ENCODE measurements at regions not wholly inside any gene's neighbourhood (a gene's known extent, or its start where the extent isn't known, plus 50 kb on each side); places are given as distances from the start of the nearest gene placed in this dataset.
"Not testable (repeated sequence)": the region's sequence is repeated elsewhere in the genome, so short reads cannot be mapped to it uniquely, and the experiment has no call there.

- not testable (repeated sequence) for DNase-seq
Observed at GRCh38 chr1:102659876-102660483, 448.3 kb downstream of the COL11A1 start.

DNA sequence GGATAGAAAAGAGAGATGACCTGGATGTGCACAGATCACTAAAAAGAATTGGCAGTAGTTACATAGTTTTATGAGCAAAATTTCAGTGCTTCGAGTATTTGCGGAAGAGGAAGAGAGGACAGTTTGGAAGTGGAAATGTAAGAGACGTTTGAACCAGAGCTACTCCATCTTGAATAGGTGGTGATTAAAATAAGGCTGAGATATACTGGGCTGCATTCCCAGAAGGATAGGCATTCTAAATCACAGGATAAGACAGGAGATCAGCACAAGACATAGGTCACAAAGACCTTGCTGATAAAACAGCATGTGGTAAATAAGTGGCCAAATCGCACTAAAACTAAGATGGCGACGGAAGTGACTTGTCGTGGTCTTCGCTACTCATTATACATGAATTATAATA, 453.3 kb downstream of the COL11A1 start:
- no peak for DNase-seq

DNA sequence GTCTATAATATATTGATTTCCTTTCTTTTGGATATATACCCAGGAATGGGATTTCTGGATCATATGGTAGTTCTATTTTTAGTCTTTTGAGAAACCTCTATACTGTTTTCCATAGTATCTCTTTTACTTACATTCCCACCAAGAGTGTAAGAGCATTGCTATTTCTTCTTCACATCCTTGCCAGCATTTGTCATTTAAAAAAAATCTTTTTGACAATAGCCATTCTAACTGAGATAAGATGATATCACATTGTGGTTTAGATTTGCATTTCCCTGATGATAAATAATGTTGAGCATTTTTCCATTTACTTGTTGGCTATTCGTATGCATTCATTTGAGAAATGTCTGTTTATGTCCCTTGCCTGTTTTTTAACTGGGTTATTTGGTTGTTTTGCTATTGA, 467.4 kb downstream of the COL11A1 start:
- DNase-seq, result no peak

DNA sequence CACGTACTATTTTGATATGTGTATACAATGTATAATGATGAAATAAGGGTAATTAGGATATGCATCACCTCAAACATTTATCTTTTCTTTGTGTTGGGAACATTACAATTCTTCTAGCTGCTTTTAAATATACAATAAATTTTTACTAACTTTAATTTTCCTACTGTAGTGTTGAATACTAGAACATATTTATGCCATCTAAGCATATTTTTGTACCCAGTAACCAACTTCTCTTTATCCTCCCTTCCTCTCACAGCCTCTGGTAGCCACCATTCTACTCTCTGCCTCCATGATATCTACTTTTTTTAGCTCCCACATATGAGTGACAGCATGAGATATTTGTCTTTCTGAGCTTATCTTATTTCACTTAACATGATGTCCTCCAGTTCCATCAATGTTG, 468.0 kb downstream of the COL11A1 start:
- no peak for DNase-seq

DNA sequence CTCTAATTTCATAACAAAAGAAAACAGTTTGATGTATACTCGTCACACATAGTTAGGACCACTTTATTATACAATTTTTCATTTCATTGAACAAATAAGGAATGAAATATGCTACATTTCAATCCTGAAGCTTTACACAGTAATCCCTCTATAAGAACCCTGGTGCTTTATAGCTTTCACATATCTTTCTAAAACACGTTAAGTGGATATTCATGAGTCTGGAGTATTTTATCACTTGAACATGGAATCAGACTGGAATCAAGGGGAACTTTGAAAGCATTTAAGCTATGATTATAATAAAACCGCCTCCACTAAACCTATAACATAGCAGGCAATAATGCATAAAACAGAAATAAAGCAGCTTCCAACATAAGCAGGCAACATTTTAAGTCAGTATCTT, 476.6 kb downstream of the COL11A1 start:
- no peak for DNase-seq

DNA sequence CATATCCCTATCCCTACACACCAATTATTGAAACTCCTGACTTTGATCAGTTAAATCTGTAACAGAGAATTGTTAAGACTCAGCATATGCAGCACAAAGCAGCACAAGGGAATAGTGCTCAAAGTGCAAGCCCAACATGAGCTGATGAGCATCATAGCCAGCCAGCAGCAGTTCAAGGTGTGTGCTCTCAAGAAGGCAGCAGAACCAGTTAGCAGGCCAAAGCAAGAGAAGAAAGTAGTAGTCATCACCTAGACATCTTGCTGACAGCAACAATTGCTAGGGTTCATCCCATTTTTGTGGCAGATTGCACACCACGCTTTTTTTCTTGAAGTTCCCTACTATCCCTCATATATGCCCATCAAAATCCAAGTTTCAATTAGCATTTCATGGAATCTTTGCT, 478.3 kb downstream of the COL11A1 start:
- DNase-seq, result no peak

GRCh38 chr1:102628109-102628613, 480.2 kb downstream of the COL11A1 start:
- no peak for DNase-seq

GRCh38 chr1:102627145-102627544, 481.2 kb downstream of the COL11A1 start:
- no peak for DNase-seq

- DNase-seq, result no peak
Observed at GRCh38 chr1:102615896-102616295, 492.4 kb downstream of the COL11A1 start.

DNA sequence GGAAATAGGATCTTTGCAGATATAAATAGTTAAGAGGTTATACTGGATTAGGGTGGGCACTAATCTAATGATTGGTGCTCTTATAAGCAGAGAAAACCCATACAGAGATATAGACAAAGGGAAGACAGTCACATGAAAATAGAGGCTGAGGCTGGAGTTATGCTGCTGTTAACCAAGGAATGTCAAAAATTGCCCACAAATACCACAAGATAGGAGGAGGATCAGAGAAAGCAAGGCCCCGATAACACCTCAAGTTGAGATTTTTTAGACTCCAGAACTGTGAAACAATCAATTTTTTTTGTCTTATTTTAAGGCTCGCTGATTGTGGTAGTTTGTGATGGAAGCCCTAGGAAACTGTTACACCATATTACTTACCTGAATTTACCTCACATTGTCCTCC, 513.2 kb downstream of the COL11A1 start:
- DNase-seq, result no peak

- no peak for DNase-seq
Observed at GRCh38 chr1:102593276-102593675, 515.0 kb downstream of the COL11A1 start.

DNA sequence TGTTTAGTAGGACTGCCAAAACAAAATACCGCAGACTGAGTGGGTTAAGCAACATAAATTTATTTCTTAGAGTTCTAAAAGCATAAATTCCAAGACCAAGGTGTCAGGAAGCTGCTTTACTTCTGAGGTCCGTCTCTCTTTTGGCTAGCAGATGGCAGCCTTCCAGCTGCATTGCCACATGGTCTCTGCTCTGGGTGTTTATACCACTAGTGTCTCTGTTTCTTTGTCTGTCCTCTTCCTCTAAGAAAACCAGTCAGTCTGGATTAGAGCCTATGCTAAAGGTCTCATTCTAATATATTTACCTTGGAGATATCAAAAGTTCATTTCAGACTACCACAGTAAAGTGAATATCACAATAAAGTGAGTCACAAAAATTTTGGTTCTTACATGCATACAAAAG, 519.8 kb downstream of the COL11A1 start:
- no peak for DNase-seq

- DNase-seq, result no peak
Observed at GRCh38 chr1:102586022-102586421, 522.3 kb downstream of the COL11A1 start.

- no peak for DNase-seq
Observed at GRCh38 chr1:102580806-102581205, 527.5 kb downstream of the COL11A1 start.

GRCh38 chr1:102578804-102579203, 529.5 kb downstream of the COL11A1 start:
- no peak for DNase-seq

DNA sequence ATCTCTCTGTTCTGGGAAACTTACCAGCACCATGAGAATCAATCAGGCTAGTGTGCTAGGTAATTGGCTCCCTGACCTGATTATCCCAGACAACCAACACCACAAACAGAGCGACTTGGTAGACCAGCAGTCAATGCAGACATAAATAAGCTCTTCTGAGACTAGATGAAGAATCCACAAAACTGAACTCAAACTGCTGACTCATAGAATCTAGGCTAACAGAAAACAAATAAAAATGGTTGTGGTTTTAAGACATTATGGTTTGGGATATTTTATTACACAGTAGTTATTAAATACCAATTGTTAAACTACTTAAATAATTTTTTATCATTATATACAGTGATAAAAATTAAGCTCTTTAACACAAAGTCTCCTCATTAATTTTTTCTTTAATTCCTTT, 535.7 kb downstream of the COL11A1 start:
- DNase-seq, result no peak

- DNase-seq, result no peak
Observed at GRCh38 chr1:102566182-102566581, 542.1 kb downstream of the COL11A1 start.

DNA sequence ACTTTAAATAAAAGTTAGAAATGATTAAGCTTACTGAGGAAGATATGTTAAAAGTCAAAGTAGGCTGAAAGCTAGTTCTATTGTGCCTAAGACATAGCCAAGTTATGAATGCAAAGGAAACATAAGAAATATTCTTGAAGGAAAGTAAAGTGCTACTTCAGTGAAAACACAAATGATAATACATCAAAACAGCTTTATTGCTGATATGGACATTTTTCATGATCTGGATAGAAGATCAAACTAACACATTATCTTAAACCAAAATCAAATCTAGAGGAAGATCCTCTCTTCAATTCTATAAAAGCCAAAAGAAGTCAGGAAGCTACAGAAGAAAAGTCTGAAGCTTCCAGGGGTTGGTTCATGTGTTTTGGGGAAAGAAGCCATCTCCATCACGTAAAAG, 545.9 kb downstream of the COL11A1 start:
- DNase-seq, result no peak

DNA sequence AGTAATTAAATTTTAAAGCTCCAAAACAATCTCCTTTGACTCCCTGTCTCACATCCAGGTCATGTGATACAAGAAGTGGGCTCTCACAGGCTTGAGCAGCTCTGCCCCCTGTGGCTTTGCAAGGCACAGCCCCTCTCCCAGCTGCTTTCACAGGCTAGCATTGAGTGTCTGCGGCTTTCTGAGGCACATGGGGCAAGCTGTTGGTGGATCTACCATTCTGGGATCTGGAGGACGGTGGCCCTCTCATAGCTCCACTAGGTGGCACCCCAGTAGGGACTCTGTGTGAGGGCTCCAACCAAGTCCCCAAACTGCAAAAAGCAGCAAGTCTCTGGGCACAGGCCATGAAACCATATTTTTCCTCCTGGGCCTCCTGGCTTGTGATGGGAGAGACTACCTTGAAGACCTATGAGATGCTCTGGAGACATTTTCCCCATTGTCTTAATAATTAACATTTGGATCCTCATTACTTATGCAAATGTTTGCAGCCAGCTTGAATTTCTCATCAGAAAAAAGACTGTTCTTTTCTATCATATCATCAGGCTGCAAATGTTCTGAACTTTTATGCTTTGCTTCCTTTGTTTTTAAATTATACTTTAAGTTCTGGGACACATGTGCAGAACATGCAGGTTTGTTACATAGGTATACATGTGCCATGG, 554.1 kb upstream of the OLFM3 start:
- peak; percentile 0 for DNase-seq

DNA sequence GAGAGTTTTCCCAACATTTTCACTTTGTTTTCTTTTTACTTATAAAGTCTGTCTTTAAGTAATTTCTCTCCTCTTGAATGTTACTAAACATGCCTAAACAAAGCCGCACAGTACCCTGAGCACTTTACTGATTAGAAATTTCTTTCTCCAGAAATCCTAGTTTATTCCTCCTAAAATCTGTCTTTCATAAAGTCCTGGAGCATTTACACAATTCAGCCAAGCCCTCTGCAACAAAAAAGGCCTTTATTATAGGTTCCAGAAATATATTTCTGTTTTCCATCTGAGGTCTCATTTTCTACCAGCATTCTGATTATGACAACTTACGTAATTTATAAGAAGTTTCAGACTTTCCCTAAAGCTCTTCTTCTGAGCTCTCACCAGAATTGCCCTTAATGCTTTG, 549.5 kb upstream of the OLFM3 start:
- no peak for DNase-seq

DNA sequence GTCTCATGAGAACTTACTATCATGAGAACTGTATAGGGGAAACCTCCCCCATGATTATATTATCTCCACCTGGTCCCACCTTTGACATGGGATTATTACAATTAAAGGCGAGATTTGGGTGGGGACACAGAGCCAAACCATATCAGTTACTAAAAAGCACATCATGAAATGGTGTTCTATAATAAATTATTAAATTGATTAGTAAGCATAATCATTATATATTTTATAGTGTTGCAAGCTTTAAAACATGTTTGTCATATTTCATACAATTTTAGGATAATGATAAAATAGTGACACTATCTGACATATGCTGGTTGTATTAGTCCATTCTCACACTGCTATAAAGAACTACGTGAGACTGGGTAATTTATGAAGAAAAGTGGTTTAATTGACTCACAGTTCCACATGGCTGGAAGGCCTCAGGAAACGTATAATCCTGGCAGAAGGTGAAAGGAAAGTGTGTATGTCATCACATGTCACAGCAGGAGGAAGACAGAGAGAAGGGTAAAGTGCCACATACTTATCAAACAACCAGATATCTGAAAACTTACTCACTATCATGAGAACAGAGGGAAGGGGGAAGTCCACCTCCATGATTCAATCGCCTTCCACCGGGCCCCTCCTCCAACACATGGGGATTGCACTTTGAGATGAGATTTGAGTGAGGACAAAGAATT, 539.2 kb upstream of the OLFM3 start:
- DNase-seq, result no peak

- no peak for DNase-seq
Observed at GRCh38 chr1:102531036-102531435, 534.3 kb upstream of the OLFM3 start.

DNA sequence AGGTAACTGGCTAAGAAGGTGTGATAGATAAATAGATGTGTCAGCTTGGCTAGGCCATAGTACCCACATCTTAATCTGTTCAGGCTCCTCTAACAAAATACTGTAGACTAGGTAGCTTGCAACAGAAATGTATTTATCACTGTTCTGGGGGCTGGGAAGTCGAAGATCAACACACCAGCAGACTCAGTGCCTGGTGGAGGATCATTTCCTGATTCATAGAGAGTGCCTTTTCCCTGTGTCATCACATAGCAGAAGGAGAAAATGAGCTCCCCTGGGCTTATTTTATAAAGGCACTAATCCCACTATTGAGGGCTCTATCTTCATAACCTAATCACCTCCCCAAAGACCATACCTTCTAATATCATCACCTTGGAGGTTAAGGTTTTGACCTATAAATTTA, 532.7 kb upstream of the OLFM3 start:
- no peak for DNase-seq

- no peak for DNase-seq
Observed at GRCh38 chr1:102500758-102501157, 504.0 kb upstream of the OLFM3 start.
